Mammary epithelial cell (primary cell): ENCODE measurements at regions not wholly inside any gene's neighbourhood (a gene's known extent, or its start where the extent isn't known, plus 50 kb on each side); places are given as distances from the start of the nearest gene placed in this dataset.

Experiments used
- EZH2 ChIP-seq: IDR thresholded peaks from 2 replicates; pipeline ENCODE4 v1.6.1; 2012; ENCODE audit warnings: low read length, inconsistent platforms, borderline replicate concordance
- TF ChIP-seq, protein P1 (sequence below), 2 donors: IDR thresholded peaks in 1 of 2; conservative IDR thresholded peaks in 1 of 2; 2 replicates each; pipeline ENCODE4 v1.5.1; 2011 to 2012; ENCODE audit warnings: inconsistent platforms in 2 of 2, low read length in 2 of 2, mild to moderate bottlenecking in 2 of 2, control low read depth in 1 of 2, low read depth in 1 of 2; ENCODE audit not compliant: insufficient read depth in 1 of 2; ENCODE audit errors: extremely low read depth in 1 of 2

DNA sequence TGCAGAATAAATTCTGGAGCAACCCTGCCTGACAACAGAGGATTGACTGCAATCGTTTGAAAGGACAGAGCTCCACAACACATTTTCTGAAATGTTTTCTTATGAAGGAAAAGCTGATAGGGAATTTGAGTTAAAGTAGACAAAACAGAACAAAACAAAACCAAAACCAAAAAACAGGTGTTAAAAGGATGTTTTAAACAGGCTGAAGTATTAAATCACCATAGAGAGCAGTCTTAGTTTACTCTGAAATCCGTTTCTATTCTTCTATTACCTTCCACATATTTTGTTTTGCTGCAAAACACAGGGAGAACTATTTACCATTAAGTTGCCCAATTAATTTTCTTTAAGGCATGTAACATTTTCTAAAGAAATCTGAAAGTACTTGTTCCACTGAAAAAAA, 93.4 kb upstream of the MLIP start:
- TF ChIP-seq, protein P1, sequence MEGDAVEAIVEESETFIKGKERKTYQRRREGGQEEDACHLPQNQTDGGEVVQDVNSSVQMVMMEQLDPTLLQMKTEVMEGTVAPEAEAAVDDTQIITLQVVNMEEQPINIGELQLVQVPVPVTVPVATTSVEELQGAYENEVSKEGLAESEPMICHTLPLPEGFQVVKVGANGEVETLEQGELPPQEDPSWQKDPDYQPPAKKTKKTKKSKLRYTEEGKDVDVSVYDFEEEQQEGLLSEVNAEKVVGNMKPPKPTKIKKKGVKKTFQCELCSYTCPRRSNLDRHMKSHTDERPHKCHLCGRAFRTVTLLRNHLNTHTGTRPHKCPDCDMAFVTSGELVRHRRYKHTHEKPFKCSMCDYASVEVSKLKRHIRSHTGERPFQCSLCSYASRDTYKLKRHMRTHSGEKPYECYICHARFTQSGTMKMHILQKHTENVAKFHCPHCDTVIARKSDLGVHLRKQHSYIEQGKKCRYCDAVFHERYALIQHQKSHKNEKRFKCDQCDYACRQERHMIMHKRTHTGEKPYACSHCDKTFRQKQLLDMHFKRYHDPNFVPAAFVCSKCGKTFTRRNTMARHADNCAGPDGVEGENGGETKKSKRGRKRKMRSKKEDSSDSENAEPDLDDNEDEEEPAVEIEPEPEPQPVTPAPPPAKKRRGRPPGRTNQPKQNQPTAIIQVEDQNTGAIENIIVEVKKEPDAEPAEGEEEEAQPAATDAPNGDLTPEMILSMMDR (conservative IDR thresholded peaks at IDR 0.05 in 1 of 2, IDR thresholded peaks at IDR 0.05 in 1 of 2; ENCODE audit: extremely low read depth in 1 of 2, insufficient read depth in 1 of 2, low read depth in 1 of 2, low read length in 2 of 2): no peak
- TF ChIP-seq EZH2: no peak
